ENCODE measurements at regions not wholly inside any gene's neighbourhood (a gene's known extent, or its start where the extent isn't known, plus 50 kb on each side); places are given as distances from the start of the nearest gene placed in this dataset.
A peak's percentile ranks its signal among the peaks of the same experiment; 100 is the strongest.
"Not testable (repeated sequence)": the region's sequence is repeated elsewhere in the genome, so short reads cannot be mapped to it uniquely, and the experiment has no call there.

DNA sequence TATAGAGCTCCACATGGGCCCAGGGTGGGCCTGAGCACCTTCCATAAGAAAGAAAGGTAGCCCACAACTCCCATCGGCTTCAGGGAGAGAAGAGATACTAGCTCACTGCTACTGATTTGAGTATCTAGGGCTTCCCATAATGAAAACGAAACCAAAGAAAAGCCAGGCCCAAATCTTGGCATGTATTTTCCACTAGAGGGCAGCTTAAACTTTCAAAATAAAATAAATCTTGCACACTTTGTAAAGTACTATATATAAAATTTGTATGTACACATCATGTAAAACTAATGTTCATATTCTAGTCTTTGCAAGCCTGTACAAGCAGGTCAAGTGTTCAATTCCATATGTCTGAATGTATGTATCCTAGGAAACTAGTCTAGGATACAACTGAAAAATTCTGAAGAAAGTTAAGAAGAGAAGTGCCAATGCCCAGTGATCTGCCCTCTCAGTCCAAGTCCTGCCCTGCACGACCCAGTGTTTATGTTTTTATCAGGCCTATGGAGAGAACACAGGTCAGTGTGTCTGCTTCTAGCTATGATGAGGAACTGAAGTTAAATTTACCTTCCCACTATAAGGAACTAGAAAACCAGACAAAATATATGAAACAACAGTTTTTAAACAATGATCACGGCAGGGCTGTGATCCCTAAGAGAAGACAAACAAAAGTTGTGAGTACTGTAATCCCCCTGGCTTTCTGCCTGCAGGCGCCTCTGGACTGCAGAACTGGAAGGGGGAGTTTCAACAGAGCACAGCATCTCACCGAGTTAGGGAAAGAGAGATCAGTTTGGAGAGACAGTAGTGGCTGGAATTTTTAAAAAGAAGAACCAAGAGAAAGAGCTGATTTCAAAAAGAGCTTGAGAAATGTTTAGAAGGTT, 475.7 kb downstream of the UQCRFS1 start:
- DNase-seq (ENCODE audit: low spot score): peak; percentile 46

DNA sequence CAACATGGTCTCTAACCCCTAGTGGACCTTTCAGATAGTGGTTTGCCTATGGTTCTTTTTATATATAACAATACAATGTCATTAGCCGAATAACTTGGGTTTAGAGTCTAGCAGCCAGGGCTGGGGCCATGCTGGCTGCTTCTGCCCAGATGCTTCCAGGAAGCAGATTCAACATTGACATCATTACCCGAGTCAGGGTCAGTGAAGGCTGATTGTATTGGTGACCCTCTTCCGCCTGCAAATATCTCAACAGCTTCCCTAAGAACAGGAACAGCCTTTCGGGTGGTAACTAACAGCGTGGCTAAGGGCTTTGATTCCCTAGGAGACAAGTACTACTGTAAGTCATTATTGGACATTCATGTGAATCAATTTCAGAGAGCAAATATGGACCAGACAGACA, 476.4 kb downstream of the UQCRFS1 start:
- no peak for DNase-seq (ENCODE audit: low spot score)

DNA sequence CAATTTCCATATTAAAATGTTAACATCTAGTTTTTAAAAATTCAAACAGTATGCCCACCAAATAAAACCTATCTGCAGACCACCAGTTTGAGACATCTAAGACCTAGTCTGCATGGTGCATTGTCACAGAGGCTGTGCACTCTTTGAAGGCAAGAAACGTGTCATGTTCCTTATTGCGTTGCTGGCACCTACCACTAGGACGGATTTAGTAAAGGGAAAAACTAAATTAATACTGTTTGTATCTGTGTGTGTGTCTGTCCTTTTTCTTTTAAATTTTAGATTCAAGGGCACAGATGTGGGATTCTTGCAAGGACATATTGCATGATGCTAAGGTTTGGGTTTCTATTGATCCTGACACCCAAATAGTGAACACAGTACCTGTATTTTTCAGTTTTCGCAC, 481.4 kb downstream of the UQCRFS1 start:
- DNase-seq (ENCODE audit: low spot score): no peak

DNA sequence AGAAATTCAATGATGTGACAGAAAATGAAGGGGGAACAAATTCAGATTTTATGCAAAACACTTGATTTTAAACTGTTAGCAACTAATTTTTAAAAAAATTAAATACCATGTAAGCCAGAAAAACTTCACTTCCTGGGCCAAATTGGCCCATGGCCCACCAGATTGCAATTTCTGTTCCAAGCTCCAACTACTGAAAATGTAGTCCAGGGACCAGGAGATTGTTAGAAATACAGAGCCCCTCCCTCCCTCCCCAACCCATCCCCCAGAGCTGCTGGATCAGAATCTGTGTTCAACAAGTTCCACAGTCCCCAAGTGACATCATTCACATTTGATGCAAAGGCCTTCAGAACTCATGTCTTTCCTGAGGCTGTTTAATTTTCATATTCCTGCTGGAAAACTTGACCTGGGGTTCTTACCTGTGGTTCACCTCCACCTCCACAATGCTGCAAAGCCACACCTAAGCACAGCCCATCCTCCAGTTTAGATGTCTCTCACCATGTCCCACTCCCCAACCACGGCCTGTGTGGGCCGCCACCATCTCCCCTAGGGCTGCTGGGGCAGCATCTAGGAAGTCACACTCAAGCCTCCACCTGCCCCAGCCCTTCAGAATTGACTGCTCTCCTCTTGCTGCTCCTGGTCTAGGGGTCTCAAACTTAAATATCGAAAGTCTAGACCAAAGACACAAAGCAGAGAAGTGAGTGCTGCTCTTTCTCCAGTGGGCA, 482.0 kb downstream of the UQCRFS1 start:
- no peak for DNase-seq (ENCODE audit: low spot score)

DNA sequence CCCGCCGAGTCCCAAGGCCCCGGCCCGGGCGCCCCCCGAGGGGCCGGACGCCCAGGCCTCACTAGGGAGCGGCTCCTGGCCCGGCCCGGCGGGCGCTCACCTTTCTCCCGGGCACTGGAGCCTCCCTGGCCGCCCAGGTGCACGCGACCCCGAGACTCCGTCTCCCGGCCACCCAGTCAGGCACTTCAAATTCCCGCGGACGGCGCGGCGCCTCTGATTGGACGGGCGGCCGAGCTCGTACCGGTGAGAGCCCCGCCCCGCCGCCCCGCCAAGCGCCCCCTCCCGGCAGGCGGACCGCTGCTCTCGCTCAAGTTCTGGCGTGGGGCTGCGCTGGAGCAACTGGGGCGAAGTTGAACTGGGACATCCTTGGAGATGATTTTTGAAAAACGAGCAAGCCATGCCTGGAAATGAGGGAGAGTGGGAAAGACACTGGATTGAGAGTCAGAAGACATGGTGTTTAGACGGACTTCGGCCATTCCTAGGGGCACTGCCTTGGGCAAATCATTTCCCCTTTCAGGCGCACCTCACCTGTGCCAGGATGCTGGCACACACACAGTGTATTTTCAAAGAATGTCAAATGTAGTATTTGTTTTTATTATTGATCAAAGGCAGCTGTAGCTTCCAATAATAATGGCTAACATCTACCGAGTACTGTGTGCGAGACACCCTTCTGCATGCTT, 485.3 kb downstream of the UQCRFS1 start:
- DNase-seq (ENCODE audit: low spot score): no peak

DNA sequence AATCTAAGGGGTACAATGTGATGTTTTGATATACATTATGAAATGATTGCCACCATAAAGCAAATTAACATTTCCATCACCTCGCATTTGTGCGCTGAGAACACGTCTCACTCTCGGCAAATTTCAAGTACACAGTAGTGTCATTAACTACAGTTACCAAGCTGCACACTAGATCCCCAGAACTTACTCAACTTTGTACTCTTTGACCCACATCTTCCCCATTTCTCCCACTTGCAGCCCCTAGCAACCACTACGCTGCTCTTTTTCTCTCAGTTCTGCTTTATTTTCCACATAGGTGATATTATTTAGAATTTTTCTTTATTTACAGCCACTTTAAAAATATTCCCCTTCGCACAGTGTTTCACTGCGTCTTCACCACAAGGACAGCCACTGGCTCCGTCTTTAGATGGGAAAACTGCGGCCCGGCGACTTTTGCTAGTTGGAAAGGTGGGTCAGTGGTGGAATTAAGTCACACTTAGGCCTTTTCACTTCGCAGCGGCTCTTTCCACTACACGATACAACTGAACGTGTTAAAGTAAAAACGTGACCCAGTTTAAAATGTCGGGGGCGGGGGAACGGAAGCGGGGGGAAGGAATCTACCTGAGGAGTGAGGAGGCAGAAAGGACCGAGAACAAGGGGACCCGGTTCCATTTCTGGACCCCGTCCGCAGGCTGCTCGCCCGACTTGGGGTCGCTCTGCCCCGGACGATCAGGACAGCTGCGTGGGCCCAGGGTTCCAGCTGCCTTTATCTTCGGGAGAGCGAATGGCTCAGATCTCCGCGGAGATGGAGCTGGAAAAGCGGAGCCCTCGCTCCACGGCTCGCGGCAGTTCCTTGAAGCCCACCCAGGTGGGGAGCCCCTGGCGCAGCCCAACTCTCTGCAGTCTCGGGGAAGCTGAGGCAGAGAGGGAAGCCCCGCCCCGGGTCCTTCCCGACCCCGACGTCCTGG, 486.1 kb downstream of the UQCRFS1 start:
- DNase-seq (ENCODE audit: low spot score): no peak

DNA sequence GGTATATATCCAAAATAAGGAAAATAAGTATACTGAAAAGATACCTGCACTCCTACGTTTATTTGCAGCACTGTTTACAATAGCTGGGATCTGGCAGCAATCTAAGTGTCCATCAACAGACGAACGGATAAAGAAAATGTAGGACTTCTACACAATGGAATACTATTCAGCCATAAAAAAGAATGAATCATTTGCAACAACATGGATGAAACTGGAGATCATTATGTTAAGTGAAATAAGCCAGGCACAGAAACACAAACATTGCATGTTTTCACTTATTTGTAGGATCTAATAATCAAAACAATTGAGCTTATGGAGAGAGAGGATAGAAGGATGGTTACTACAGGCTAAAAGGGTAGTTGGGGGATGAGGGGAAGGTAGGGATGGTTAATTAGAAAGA, 494.0 kb downstream of the UQCRFS1 start:
- DNase-seq (ENCODE audit: low spot score): no peak

DNA sequence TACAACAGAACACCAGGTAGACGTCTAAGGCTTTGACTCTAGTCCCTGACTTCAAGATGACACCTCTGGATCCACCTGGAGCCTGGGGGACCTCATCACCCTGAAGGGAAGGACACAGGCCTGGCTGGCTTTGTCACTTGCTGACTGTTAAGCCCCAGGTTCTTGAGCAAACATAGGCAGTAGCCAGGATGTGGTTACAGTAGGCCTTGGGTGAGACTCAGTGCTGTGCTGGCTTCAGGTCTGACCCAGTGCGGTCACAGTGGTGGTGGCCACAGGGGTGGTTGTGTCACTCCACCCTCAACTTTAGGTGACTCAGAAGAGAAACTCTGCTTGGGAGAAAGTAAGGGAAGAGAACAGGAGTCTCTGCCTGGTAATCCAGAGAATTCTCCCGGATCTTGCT, 497.8 kb downstream of the UQCRFS1 start:
- DNase-seq (ENCODE audit: low spot score): no peak

DNA sequence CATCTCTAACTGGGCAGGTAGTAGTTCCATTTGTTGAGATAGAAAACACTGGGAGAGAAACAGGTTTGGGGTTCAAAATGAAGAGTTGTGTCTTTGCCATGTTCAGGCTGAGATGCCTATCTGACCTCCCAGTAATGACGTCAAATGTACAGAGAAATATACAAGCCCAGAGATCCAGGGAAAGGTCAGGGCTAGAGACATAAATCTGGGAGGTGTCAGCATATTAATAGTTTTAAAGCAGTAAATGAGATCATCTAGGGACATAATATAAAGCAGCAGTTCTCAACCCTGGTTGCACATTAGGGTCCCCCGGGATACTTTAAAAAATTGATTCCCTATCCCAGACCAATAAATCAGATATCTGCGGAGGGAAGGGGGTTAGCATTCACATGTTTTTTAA, 501.5 kb downstream of the UQCRFS1 start:
- DNase-seq (ENCODE audit: low spot score): no peak

DNA sequence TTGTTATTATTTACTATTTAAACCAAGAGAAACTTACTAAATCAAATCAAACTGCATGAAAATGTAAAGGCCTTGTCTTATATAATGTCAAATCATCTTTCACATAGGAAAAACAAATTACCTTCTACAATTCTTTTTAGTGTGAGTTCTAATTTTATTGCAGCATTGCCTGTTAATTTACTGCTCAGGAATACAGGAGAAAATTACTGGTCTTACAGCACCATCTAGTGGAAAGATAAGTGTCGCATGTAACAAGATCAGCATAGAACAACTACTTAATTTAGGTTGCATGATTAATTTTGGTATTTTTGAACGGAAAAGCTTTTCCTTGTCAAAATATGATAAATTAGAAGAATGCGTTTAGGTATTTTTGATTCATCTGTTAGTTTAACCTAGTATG, 502.7 kb downstream of the UQCRFS1 start:
- peak; percentile 64 for DNase-seq (ENCODE audit: low spot score)

DNA sequence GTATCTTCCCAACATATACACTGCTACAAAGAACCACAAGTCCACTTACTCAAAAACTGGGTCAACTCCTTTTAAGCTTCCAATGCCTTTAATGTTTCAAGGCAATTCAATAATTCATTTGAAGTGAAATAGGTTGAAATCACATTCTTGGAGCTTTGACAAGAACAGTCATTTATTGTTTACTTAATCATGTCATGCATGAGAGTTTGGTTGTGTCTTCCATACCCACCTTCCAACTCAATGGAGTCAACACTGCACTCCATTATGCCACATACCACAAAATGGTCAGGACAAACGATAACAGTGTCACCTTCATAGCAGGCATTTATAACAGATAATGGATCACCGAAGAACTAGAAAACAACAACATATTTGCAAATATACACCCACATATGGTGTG, 506.3 kb downstream of the UQCRFS1 start:
- no peak for DNase-seq (ENCODE audit: low spot score)

DNA sequence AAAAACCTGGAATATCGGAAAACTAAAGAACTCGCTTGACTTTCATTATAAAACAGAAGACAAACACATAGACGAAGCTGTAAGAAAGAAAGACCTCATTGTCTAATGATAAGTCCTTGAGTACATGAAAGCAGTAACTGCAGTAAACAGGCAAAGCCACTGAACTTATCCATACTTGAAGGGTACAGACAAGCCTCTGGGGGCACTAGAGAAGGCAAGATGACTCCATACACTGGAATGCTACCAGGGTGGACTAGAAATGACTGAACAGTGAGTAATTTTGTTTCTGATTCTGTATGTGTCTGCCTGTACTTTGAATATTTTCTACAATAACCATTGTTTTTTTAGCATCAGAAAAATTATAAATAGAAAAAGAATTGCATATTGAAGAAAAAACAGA, 507.9 kb downstream of the UQCRFS1 start:
- DNase-seq (ENCODE audit: low spot score): peak; percentile 41

DNA sequence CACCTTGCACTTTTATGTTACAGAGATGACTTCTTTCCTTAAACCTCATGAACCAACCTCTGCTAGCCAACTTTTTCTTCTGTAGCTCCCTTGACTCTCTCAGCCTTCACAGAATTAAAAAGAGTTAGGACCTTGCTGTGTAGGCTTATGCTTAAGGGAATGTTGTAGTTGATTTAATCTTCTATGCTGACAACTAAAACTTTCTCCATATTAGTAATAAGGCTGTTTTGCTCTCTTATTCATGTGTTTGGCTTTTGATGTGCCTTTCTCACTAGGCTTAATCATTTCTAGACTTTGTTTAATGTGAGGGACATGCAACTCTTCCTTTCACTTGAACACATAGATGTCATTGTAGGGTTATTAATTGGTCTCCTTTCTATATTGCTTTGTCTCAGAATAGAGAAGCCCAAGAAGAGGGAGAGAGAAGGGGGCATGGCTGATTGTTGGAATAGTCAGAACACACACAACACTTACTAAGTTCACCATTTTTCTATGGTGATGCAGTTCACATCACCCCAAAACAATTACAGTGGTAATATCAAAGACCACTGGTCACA, 509.5 kb downstream of the UQCRFS1 start:
- no peak for DNase-seq (ENCODE audit: low spot score)

DNA sequence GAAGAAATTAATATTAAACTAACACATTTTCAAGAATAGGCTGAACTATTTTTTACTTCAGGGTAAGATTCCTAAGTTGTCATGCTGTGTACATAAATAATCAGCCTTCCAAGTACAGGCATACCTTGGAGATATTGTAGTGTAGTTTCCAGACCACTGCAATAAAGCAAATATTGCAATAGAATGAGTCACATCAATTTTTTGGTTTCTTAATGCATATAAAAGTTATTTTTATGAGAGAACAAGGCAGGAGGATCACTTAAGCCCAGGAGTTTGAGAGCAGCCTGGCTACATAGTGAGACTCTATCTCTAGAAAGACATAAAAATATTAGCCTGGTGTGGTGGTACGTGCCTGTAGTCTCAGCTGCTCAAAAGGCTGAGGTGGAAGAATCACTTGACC, 511.5 kb downstream of the UQCRFS1 start:
- no peak for DNase-seq (ENCODE audit: low spot score)

DNA sequence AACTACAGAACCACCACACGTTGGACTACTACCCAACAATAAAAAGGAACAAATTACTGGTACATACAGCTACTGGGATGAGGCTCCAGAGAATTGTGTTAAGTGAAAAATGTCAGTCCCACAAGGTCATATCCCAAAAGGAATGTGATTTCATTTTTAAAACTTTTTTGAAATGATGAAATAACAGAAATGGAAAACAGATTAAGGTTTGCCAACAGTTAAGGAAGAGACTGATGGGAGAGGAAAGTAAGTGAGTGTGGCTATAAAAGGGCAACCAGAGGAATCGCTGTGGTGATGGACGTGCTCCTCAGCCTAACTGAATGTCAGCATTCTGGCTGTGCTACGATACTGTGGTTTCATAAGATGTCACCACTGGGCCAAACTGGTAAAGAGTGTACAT, 512.8 kb downstream of the UQCRFS1 start:
- no peak for DNase-seq (ENCODE audit: low spot score)

DNA sequence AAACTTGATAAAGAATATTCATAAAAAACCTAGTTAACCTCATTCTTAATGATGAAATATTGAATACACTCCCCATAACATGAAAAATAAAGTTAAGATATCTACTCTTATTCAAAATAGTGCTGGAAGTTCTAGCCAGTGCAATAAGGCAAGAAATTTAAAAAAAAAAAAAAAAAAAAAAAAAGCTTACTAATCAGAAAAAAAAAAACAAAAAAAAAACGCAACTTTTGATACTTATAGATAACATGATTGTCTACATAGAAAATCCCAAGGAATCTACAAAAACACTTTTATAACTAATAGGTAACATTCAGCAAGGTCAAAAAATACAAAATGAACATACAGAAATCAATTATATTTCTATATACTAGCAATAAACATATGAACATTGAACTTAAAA, 515.6 kb downstream of the UQCRFS1 start:
- no peak for DNase-seq (ENCODE audit: low spot score)

DNA sequence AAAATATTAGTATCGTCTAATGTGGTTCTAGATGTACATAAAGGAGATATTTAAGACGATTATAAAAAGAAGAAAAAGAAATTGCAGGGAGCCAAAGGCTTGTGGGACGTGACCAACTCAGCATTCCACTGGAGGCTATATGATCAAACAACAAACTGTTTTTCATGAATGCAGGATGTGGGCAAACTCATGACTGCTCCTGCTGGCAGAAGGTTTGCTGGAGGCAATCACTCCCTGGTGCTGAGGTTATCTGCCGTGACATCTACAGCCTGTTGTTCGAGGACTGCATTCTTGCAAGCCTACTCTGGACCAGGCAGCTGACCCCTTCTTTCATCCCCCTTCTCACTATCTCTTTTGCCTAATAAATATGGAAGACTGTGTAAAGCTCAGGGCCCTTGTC, 518.1 kb downstream of the UQCRFS1 start:
- DNase-seq (ENCODE audit: low spot score): no peak

DNA sequence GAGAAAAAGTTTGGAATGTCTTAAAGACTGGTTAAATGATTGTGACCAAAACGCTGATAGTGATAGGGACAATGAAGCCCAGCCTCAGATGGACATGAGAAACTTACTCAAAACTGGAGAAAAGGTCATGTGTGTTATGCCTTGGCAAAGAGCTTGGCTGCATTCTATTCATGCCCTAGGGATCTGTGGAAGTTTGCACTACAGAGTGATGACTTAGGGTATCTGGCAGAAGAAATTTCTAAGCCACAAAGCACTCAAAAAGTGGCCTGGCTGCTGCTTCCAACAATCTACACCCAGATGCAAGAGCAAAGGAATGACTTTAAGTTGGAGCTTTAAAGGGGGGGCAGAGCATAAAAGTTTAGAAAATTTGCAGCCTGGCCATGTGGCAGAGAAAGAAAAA, 521.3 kb downstream of the UQCRFS1 start:
- DNase-seq (ENCODE audit: low spot score): no peak

DNA sequence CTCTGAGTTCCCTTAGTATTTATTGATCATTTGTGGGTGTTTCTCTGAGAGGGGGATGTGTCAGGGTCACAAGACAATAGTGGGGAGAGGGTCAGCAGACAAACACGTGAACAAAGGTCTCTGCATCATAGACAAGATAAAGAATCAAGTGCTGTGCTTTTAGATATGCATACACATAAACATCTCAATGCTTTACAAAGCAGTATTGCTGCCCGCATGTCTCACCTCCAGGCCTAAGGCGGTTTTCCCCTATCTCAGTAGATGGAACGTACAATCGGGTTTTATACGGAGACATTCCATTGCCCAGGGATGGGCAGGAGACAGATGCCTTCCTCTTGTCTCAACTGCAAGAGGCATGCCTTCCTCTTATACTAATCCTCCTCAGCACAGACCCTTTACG, 523.5 kb downstream of the UQCRFS1 start:
- not testable (repeated sequence) for DNase-seq (ENCODE audit: low spot score)

DNA sequence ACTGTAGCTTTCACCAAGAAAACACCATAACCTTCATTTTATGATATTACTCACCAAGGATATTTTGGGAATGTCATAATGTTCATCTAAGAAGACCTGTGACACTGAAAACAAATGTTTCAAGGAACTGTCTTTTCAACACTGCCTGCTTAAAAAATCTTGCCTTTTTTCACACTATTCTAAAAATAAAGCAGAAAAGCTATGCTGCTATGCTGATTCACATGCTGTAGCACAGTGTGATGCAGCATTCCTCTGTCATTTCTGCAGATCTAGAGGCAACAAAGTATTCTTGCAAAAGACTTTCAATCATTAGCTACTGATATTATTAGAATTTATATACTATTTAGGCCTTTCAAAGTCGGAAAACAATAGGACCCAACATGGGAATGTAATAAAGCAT, 525.7 kb downstream of the UQCRFS1 start:
- no peak for DNase-seq (ENCODE audit: low spot score)

DNA sequence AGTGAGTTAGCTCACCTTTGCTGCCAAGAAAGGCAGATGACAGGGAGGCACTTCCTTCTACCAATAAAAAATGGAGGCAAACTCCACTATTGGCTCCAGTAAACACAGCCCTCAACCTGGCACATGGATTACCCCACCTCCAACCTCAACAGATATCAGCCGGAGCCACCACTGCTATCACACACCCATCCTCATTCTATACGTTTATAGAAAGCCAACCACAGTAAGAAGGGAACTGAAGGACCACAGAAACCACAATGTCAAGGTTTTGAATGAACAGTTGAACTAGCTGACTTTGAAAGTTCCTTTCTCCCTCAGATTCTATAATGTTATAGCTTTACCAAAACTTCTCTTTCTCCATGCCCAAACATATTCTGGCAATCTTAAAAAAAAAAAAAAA, 526.2 kb downstream of the UQCRFS1 start:
- DNase-seq (ENCODE audit: low spot score): no peak

DNA sequence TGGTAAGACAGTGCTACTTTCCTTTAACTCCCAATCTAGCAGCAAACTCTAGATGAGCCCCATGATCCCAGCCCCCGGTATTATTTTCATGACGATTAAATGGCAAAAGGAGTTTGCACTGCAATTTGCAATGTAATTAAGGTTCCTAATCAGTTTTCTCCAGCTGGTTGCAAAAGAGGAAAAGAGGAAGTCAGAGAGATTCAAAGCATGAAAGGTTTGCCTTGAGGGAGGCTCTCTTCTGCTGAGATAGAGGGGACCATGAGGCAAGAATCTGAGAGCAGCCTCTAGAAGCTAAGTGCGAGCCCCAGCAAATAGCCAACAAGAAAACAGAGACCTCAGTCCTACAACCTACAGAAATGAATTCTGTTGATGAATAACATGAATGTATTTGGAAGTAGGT, 527.1 kb downstream of the UQCRFS1 start:
- DNase-seq (ENCODE audit: low spot score): no peak
